ENCODE measurements at regions not wholly inside any gene's neighbourhood (a gene's known extent, or its start where the extent isn't known, plus 50 kb on each side); places are given as distances from the start of the nearest gene placed in this dataset.

- no peak overlapping the region for H3K27ac ChIP-seq (replicated peaks)
- H3K27me3 ChIP-seq (ENCODE audit: insufficient read depth, poor library complexity, severe bottlenecking) = no peaks in the 10 kb centered on the region
- H3K4me3 ChIP-seq (replicated peaks; ENCODE audit: insufficient read depth, low read length) = no peak overlapping the region
- DNase-seq (ENCODE audit: low read depth in 1 of 2, low spot score in 1 of 2) = no peak
- TF ChIP-seq REST (IDR thresholded peaks at IDR 0.05; ENCODE audit: insufficient replicate concordance, low read depth) (no peak), POLR2AphosphoS5 (IDR thresholded peaks at IDR 0.05; ENCODE audit: low read depth) (no peak), SPI1 (IDR thresholded peaks at IDR 0.05; ENCODE audit: borderline replicate concordance, low read depth) (no peak), GABPA (IDR thresholded peaks at IDR 0.05; ENCODE audit: low read depth) (no peak), CTCF (IDR thresholded peaks at IDR 0.05; ENCODE audit: insufficient read depth, low read length) (no peak)
Observed at GRCh38 chr3:82474711-82475110, 713.3 kb upstream of the GBE1 start.

GRCh38 chr3:82473864-82474541 lies 712.6 kb upstream of the GBE1 start:
- Histone ChIP-seq H3K4me3 (replicated peaks; ENCODE audit: insufficient read depth, low read length) (no peak overlapping the region), H3K27me3 (ENCODE audit: insufficient read depth, poor library complexity, severe bottlenecking) (no peaks in the 10 kb centered on the region), H3K27ac (replicated peaks) (no peak overlapping the region)
- no peak for DNase-seq (ENCODE audit: low read depth in 1 of 2, low spot score in 1 of 2)
- no peak for TF ChIP-seq GABPA (IDR thresholded peaks at IDR 0.05; ENCODE audit: low read depth)
- no peak for TF ChIP-seq REST (IDR thresholded peaks at IDR 0.05; ENCODE audit: insufficient replicate concordance, low read depth)

- DNase-seq (ENCODE audit: low read depth in 1 of 2, low spot score in 1 of 2) = no peak
- H3K27me3 ChIP-seq (ENCODE audit: insufficient read depth, poor library complexity, severe bottlenecking) = no peaks in the 10 kb centered on the region
- no peak overlapping the region for H3K27ac ChIP-seq (replicated peaks)
- TF ChIP-seq SPI1 (IDR thresholded peaks at IDR 0.05; ENCODE audit: borderline replicate concordance, low read depth) = no peak
- no peak for TF ChIP-seq REST (IDR thresholded peaks at IDR 0.05; ENCODE audit: insufficient replicate concordance, low read depth)
- no peak for TF ChIP-seq GABPA (IDR thresholded peaks at IDR 0.05; ENCODE audit: low read depth)
- TF ChIP-seq POLR2AphosphoS5 (IDR thresholded peaks at IDR 0.05; ENCODE audit: low read depth) = no peak
- TF ChIP-seq CTCF (IDR thresholded peaks at IDR 0.05; ENCODE audit: insufficient read depth, low read length) = no peak
- H3K4me3 ChIP-seq (replicated peaks; ENCODE audit: insufficient read depth, low read length) = no peak overlapping the region
Observed at GRCh38 chr3:82467051-82467450, 705.6 kb upstream of the GBE1 start.

Data from HL-60 (cell line).